AG20443 (cell line): ENCODE measurements at regions not wholly inside any gene's neighbourhood (a gene's known extent, or its start where the extent isn't known, plus 50 kb on each side); places are given as distances from the start of the nearest gene placed in this dataset.

ENCODE experiments used
- DNase-seq: peaks from one replicate; pipeline ENCODE4 v3.0.0; 2012; ENCODE audit warnings: low spot score, mixed read lengths

DNA sequence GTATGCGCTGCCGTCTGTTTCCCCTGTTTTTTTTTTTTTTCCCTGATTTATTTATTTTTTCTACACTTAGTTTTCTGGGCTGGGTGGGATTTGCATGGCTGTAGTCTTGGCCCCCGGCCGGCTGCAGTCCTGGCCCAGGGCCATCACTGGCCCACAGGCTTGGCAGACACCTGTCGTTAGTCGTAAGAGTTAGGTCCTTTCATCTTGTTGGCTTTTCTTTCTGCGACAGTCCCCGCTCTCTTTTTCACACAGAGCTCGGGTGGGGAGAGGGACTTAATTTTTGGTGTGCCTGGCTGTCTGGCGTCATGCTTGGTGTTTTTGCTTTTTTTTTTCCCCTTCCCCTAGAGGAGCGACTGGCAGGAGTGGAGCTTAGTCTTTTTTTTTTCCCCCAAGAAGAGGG lies 183.4 kb downstream of the KLF13 start:
- DNase-seq, result no peak

DNA sequence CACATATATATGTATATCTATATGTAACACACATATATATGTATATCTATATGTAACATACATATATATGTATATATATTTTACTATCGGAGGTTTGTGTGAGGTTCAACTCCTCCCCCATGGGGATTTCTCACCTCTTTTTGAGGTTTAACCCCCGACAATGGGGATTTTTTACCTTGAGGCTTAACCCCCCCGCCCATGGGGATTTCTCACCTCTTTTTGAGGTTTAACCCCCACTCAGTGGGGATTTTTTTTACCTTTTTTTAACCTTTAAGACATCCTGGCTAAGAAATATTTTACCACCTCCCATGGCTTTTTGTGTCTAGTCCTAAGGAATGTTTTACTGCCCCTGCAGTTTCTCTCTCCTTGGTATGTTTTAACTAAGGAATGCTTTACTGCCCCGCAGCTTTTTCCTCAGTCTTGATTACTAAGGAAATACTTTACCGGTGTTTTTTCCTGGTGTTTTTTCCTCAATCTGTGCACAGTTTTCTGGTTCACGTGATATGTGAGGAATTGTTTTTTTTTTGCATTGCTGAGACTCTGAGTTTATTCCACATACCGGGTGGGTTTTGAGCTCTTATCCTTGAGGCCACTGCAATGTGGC lies 185.2 kb downstream of the KLF13 start:
- DNase-seq, result no peak

DNA sequence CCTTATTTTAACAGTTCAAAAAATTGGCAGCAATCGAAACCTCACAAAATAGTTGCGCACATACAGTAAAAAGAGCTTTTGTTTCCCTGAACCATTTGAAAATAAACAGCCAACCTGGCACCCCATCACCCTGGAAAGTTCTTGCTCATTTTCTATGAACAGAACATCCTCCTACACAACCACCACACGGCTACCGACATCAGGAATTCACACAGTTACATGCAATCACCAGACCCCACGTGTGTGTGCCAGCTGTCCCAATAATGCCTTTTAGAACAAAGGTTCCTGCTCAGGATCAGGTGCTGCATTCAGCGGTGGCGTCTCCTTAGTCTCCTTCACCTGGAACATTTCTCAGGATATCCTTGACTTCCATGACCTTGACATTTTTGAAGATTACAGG lies 186.5 kb downstream of the KLF13 start:
- no peak for DNase-seq

DNA sequence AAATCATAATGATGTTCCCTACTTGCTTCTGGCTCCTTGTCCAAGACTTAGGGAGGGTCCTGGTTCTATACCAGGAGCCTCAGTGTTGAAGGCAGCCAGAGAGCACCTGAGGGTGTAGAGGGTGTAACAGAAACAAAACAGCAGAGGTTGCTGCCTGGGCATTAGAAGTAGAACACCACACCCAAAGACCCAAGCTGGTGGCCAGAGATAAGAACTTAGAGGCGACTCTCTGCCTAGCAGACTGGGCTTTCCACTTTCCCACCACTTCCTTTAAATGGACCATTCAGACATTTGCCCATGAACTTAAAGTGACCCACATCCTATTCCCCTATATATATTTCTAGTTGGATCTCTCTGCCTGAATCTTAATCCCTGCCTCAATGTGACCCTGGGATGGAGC lies 189.8 kb downstream of the KLF13 start:
- no peak for DNase-seq

DNA sequence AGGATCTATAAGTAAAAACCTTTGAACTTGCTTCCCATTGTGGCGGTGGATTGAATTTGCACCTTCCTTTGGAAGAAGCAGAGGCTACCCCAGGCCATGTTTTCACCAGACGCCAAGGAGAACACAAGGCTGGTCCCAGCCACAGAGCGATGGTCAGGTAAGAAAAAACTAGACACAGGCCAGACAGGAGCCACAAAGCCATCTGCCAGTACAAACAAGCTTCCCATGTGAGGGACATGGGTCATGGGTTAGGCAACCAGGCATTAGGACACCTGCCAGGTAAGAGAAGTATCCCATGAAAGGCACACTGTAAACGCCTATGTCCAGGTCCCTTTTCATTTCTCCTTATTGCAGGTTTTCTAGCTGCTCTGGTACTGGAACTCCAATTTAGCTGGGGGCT lies 190.2 kb downstream of the KLF13 start:
- DNase-seq, result peak; percentile 3

DNA sequence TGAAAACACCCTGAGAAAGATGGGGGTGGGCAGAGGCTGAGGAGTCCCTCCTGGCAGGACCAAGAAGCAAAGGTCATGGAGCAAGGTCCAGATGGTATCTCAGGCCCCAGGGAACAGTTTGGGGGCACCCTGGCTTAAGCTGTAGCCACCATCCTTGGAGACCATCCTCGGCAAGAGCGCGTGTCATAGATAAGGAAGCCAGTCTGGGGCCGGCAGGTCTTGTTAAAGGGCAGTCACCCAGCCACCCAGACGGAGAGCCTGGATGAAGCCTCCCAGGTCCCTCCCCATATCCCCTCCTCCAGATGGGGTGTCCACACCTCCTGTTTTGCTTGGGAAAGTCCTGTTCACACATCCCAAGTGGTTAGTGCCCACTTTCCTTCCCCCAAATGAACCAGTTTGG lies 191.1 kb downstream of the KLF13 start:
- peak; percentile 6 for DNase-seq

DNA sequence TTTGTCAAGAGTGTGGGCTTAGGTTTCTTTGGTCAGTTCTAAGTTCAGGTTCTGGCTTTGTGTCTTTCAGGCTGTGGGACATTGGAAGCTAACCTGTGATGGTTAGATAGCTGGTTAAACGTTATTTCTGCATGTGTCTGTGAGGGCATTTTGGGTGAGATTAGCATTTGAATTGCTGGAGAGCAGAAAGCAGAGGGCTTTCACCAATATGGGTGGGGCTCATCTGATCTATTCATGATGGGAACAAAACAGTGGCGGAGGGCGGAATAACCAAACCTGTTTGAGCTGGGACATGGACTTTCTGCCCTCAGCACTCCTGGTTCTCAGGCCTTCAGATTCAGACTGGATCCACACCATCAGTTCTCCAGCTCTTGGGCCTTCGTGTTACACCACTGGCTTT lies 195.4 kb downstream of the KLF13 start:
- DNase-seq, result no peak

DNA sequence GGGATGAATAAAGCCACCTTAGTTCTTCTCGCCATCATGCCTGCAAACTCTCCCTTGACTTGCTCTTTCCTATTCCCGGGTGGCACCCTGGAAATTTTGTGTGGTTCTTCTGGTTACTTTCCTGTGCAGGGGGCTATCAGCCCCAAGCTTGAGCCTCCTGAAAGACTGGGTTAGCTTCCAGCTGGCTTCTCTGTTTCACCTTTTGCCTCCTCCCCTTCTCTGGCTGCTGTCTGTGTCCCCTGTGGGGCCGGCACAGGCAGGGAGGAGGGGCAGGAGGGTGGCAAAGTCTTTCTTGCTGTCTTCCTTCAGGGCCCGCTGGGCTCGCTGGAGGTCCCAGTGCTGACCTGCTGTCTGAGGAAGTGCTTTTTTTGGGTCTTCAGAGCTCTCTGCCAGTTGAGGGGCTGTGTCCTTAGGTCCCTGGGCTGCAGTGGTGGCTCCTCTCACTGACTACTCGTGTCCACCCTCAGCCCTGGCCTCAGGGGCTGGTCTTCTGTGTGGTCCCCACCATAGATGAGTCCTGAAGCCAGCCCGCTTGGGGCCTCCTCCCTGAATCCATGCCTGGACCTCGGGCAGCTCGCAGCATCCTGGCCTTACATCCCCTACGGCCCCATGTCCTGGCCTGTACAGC lies 196.5 kb downstream of the KLF13 start:
- DNase-seq, result no peak

DNA sequence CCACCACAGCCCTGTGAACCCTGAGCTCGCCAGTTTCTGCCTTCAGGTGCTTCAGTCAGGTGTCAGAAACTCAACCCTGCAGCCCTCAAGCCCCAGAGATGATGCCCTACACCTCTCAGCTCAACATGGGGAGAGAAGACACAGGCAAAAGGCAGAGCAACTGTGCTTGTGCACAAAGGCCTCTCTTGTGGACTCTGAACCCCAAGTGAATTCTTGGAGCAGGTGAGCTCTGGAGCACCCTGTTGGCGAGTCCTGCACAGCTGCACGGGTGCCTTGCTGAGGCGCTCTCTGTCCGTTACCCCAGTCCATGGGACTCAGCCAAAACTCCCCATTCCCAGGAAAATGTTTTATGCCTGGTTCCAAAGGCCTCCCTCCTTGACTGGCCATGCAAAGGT lies 197.0 kb downstream of the KLF13 start:
- DNase-seq, result no peak

DNA sequence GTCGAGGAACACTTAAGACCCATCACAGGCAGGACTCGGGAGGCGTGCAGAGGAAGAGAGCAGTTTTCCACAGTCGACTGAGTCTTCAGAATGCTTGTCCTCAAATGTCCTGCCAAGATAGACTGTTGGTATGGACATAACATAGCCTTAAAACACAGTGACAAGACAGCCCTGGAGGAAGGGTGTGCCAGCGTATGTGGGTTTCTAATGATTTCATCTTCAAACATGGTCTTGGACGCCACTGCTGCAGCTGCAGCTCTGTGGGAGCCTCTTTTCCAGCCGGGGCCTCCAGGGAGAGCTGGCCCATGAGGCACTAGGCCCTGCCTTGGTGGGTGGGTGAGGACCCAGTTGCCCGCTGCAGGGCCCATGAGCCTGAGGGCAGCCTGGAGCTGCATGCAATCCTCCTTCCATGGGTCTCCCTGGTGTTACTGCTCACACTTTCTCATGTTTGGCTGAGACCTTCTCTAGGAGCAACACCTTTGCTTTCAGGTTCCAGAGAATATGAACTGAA lies 198.6 kb downstream of the KLF13 start:
- no peak for DNase-seq

DNA sequence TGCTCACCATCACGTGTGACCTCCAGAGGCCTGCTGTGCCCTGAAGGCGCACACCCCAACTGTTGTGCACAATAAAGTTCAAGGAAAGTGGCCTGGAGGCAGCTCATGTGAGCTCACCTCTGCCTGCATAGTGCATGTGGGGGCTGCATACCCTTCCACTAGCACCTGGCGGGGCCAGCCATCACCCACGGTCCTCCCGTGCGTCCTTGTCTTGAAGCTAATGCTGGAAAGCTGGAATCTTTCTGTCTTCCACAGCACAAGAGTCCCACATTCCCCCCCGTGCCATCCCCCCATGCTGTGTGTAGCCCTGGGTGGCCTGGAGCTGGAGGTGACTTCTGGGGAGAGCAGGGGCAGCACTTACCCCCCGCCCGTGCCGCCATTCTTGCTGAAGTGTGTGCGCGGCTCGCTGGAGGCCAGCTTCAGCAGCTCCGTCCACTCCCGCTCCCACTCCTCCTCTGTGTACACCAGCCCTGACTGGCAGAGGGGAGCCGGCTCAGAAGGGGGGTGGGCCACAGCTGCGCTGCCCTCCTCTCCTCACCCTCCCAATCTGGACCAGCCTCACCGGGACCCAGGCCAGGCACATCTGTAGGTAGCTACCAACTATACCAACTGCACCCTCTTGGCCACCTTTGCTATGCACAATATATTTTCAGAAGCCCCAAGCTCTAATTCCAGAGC lies 199.5 kb downstream of the KLF13 start:
- DNase-seq, result no peak

DNA sequence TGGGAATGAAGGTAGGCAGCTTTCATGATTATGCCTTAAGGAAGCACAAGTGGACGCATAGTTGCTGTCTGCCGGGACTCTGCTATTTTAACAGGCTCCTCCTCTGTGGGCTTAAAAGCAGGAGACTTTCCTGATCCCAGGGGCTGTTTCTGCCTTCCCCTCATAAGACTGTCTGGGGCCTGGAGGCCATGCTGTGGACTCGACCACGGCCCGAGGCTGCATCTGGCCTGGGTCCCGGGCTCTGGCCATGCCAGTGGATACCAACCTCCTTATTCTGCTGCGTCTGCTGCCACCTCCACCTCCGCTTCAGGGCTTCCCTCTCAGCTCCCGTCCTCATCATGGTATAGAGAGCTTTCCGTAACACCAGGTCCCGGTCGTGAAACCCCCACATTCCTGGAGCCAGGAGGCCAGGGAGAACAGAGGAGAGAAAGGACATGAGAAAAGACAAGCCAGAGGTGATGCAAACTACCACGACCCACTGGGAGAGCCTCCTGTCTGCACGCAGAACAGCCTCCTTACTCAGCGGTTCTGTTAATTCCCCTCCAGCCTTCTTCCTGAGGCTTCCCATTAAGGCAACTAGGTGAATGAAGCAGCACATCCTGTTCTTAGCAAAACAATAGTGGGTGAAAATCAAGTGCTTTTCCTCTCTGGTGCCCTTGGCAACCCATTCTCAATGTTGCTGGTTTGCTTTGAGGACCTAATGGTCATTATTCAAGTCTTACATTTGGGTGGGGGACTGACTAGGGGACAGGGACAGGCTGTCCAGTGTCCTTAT lies 200.5 kb downstream of the KLF13 start:
- DNase-seq, result no peak

DNA sequence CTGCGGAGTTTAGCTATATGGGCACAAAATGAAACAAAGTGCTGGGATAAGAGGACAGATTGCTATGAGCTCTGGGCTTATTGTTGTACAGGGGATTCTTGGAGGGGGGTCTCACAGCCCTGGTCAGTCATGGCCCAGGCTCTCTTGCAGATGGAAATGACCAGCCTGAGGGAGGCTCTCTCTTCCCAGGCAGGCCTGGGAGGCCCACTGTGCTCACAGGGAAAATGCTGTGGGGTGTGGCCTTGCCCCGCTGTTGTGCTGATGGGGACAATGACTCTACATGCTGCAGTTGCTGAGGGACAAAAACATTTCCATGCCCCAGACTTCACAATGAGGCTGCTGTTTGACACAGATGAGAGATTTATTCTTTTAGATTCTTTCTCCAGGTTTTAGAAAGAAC lies 202.2 kb downstream of the KLF13 start:
- no peak for DNase-seq

DNA sequence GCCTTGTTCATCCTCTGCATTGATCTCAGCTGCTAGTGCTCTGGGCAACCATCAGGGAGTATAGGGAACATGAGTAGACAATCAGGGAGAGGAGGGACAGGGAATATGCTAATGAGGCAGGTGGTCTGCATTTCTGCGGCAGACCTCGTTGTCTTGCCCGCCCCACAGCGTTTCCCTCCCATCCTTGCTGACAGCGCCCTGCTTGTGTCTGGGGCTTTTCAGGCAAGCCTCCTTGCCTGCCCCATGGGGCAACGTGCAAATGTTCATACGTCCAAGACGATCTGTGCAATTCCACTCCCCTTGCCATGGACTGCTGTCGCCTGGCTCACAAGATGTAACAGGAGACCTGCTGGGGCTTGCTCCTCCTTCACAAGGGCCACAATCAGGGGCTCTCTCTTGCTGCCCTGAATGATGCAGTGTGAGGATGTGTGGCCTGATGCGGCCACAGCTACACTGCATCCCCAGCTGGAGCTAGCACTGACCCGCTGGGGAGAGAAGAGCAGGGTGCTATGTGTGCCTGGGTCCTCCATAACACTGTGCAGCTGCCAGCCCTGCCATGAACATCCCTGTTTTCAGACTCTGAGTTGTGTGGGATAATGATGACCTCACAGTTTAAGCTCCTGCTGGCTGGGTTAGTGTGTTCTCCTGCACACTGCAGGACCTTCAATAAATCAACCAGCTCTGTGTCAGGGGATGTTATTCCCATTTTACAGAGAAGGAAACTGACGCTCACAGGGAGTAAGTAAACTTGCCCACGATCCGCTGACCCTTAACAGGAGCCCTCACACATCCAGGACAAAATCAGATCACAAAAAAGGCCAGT lies 211.3 kb downstream of the KLF13 start:
- DNase-seq, result no peak

DNA sequence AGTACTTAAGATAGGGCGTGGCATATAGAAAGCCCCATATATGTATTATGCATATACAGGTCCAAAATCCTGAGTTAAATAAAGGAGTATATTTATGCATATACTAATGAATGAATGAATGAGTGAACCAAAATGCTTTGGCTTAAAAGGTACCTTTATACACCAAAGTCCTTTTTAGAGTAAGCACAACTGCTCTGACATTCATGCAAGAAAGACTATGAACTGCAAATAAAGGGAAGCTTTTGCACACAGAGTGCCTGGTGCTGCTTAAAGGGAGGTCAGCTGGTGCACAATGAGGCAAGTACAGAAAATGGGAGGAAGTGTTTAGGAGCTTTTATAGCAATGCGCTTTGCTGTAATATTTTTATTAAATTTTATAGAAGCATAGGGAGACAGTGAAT lies 214.0 kb downstream of the KLF13 start:
- DNase-seq, result no peak

DNA sequence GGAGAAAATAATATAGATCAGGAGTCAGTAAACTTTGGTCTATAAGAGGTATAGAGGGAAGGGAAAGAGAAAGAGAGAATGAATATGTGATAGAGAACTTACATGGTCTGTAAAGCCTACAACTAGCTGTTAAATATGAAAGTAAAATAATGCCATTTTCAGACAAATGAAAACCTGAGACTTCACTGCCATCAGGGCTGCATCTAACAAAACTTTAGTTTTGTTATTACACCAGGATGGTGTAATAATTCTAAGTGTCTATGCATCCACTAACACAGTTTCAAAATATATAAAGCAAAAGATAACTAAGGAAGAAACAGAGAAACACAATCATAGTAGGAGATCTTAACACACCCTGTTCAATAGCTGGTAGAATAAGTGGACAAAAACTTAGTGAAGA lies 217.7 kb downstream of the KLF13 start:
- no peak for DNase-seq

DNA sequence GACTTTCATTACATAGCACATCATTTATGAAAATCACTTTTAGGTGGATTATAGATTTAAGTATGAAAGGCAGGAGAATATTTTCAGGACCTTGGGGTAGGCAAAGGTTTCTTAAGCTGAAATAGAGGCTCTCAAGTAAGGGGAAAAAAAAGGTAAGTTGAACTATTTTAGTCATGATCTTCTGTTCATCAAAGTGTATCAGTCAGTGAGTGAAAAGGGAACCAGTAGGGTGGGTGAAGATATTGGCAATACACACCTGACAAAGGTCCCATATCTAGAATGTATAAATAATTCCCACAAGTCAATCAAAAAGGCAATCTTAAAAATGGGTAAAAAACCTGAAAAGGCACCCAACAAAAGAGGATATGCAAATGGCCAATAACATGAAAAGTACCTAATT lies 218.6 kb downstream of the KLF13 start:
- no peak for DNase-seq

DNA sequence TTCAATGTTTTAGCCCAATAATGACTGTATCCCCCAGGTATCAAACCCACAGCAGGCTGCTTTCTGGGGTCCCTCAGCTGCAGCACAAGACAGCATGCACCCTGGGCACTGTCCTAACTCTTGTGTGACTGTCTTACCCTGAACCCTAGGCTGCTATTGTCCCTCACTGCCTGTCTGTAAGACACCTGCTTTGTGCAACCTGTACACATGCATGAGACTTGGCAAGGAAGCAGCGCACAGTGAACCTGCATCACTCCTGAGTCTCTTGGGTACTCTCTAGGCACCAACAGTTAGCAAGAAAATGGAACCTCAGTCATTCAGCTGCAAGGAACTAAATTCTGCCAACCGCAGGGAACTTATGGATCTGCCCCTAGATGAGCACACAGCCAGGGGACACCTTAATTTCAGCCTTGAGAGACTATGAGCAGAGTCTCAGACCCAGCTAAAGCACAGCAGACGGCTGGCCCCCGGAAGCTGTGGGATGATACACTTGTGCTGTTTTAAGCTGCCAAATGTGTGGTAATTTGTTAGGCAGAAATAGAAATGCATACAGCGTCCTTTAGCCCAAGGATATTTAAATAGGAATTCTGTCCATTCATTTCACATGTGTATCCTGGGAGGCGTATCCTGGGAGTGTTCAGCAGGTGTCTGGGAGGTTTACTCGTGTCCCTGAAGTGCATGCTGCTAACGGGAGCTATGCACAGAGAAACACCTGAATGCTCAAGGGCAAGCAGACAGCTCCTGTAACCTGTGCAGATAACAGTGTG lies 223.8 kb downstream of the KLF13 start:
- DNase-seq, result no peak

DNA sequence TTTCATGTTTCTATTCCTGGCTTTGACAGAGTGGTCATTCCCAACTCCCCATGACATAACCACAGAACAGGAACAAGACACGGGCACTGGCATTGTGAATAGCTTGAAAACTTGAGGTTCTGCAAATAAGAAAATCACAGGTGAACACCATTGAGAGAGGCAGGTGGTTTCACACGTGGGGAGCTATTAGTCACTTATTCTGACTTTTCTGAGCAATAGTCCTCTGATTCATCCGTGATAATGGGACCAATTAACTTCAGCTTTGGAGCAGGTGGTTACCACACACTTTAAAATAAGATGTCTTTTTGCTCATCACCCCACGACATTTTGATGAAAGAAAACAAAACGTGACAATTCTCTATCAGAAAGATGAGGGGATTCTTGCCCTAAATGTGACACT lies 224.7 kb downstream of the KLF13 start:
- no peak for DNase-seq

DNA sequence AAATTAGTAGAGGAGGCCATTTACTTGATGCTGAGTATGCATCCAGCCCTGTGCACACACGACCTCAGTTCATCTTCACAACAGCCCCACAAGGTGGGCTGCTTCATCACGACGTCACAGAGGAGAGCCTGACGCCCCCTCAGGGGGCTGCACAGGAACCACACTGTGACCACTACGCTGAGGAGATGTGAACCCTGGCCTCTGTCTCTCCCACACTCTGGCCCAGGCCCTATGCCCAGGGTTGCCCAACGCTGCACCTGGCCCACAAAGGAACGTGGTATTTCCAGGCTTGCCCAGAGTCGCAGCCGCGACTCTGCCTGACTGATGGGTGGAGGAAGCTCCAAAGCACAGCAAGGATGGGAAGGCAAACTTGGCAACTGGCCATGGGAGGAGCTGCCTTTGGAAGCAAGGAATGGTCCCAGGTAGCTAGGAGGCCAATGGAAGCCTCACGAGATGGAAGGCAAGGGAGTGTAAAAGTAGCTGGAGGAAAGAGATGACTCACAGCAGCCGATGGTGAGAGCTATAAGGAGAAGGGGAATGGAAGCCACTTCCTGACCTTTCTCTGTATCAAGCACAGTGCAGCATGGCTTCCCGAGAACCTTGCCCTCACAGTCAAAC lies 226.0 kb downstream of the KLF13 start:
- DNase-seq, result no peak

DNA sequence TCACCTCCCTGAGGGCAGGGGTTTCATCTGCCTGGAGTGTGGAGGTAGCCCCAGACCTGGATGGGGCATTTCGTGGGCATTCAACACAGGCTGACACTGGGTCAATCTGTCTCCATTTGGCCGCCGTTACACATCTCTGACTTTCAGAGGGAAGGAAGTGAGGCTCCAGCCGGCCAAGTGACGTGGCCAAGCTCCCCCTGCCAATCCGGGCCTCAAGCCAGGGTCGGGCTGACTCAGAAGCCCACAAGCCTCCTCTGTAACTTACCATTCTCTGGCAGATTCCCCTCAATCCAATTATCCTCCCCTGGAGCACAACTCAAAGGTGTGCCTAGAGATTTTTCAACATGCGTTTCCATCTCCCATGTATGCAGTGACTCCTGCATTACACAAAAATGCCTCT lies 227.6 kb downstream of the KLF13 start:
- DNase-seq, result peak; percentile 93
